Astrocyte (in vitro differentiated cells and primary cell): ENCODE measurements at regions not wholly inside any gene's neighbourhood (a gene's known extent, or its start where the extent isn't known, plus 50 kb on each side); places are given as distances from the start of the nearest gene placed in this dataset.

Experiments
- DNase-seq: peaks from one replicate; pipeline ENCODE4 v3.0.0-alpha.2; 2010; ENCODE audit warnings: low read depth
- FAIRE-seq: peaks from 2 replicates; lab custom pipeline; 2011; peaks lifted over from hg19 to GRCh38; lab: Jason Lieb, UNC
- H2AFZ ChIP-seq: 2 replicates; pipeline ENCODE4 v1.6.0; 2012; ENCODE audit warnings: low read depth, low read length, inconsistent platforms
- H3K27ac ChIP-seq: 2 replicates; pipeline ENCODE4 v1.5.1; 2011; ENCODE audit warnings: low read depth, low read length, inconsistent platforms
- H3K27me3 ChIP-seq: 2 replicates; pipeline ENCODE4 v1.6.0; 2011; ENCODE audit warnings: low read length, inconsistent platforms; ENCODE audit not compliant: insufficient read depth
- H3K36me3 ChIP-seq: 2 replicates; pipeline ENCODE4 v1.5.1; 2011; ENCODE audit warnings: low read length, inconsistent platforms; ENCODE audit not compliant: insufficient read depth
- H3K4me1 ChIP-seq: 2 replicates; pipeline ENCODE4 v1.5.1; 2011; ENCODE audit warnings: low read length, inconsistent platforms; ENCODE audit not compliant: insufficient read depth
- H3K4me2 ChIP-seq: 2 replicates; pipeline ENCODE4 v1.6.0; 2012; ENCODE audit warnings: low read length, inconsistent platforms
- H3K4me3 ChIP-seq: 2 replicates; pipeline ENCODE4 v1.5.1; 2011; ENCODE audit warnings: low read depth, mild to moderate bottlenecking, low read length, inconsistent platforms; ENCODE audit not compliant: insufficient read depth
- H3K79me2 ChIP-seq: 2 replicates; pipeline ENCODE4 v1.6.0; 2012; ENCODE audit warnings: mild to moderate bottlenecking, low read length, inconsistent platforms; ENCODE audit not compliant: insufficient read depth
- H3K9ac ChIP-seq: 2 replicates; pipeline ENCODE4 v1.6.0; 2012; ENCODE audit warnings: mild to moderate bottlenecking, low read length, inconsistent platforms
- H3K9me3 ChIP-seq: 2 replicates; pipeline ENCODE4 v1.5.1; 2012; ENCODE audit warnings: low read depth, mild to moderate bottlenecking, low read length, inconsistent platforms; ENCODE audit not compliant: insufficient read depth
- H4K20me1 ChIP-seq: 2 replicates; pipeline ENCODE4 v1.6.0; 2012; ENCODE audit warnings: low read length, inconsistent platforms; ENCODE audit not compliant: insufficient read depth
- H3K27ac Mint-ChIP-seq: one replicate; pipeline ENCODE4 v1.8.0; 2021; ENCODE audit warnings: mild to moderate bottlenecking, mixed read lengths; ENCODE audit not compliant: unreplicated experiment
- H3K27me3 Mint-ChIP-seq: one replicate; pipeline ENCODE4 v1.8.0; 2021; ENCODE audit warnings: low read depth, mixed read lengths; ENCODE audit not compliant: unreplicated experiment
- H3K36me3 Mint-ChIP-seq: one replicate; pipeline ENCODE4 v1.8.0; 2021; ENCODE audit warnings: low read depth, mixed read lengths; ENCODE audit not compliant: unreplicated experiment
- H3K4me1 Mint-ChIP-seq: one replicate; pipeline ENCODE4 v1.8.0; 2021; ENCODE audit warnings: low read depth, mixed read lengths; ENCODE audit not compliant: unreplicated experiment
- H3K4me3 Mint-ChIP-seq: one replicate; pipeline ENCODE4 v1.8.0; 2021; ENCODE audit warnings: mild to moderate bottlenecking, moderate library complexity, mixed read lengths; ENCODE audit not compliant: unreplicated experiment
- H3K9me3 Mint-ChIP-seq: one replicate; pipeline ENCODE4 v1.8.0; 2021; ENCODE audit warnings: mild to moderate bottlenecking, mixed read lengths; ENCODE audit not compliant: unreplicated experiment
- EZH2 ChIP-seq: IDR thresholded peaks from 2 replicates; pipeline ENCODE4 v1.6.1; 2012; ENCODE audit warnings: mild to moderate bottlenecking, low read length, inconsistent platforms; ENCODE audit not compliant: insufficient read depth
- TF ChIP-seq, protein P1 (sequence below): IDR thresholded peaks from 2 replicates; pipeline ENCODE4 v1.5.1; 2011; ENCODE audit warnings: low read depth, mild to moderate bottlenecking, inconsistent platforms, low read length, moderate library complexity; ENCODE audit not compliant: insufficient read depth

DNA sequence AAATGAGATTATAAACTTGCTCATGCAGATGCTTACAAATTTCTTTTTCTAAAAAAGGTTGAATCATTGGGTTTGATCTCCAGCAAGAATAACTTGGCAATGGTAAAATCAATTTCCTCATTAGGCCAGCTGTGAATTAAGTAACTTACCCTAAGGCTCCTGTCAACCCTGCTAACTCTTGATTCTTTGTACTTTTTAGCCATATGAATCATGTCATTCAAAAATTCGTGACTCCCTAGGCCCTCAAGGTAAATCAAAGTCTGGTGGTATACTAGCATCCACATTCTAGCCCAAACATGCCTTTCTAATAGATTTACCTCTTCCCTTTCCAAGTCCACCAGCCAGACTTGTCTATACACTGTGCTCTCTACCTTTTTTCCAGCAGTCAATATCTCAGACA is 420.8 kb upstream of the BRINP1 start:
- no peaks in the 10 kb centered on the region for H3K27me3 ChIP-seq
- H3K4me3 Mint-ChIP-seq: no peak overlapping the region
- no peaks in the 10 kb centered on the region for H3K36me3 Mint-ChIP-seq
- no peaks in the 10 kb centered on the region for H3K36me3 ChIP-seq
- H3K27ac Mint-ChIP-seq: no peak overlapping the region
- H3K4me1 ChIP-seq: no peaks in the 10 kb centered on the region
- H3K4me1 Mint-ChIP-seq: peaks cover 11% of the 10 kb centered on the region
- no peak overlapping the region for H3K4me3 ChIP-seq
- H3K4me2 ChIP-seq: no peak overlapping the region
- H3K27ac ChIP-seq: no peak overlapping the region
- TF ChIP-seq, protein P1, sequence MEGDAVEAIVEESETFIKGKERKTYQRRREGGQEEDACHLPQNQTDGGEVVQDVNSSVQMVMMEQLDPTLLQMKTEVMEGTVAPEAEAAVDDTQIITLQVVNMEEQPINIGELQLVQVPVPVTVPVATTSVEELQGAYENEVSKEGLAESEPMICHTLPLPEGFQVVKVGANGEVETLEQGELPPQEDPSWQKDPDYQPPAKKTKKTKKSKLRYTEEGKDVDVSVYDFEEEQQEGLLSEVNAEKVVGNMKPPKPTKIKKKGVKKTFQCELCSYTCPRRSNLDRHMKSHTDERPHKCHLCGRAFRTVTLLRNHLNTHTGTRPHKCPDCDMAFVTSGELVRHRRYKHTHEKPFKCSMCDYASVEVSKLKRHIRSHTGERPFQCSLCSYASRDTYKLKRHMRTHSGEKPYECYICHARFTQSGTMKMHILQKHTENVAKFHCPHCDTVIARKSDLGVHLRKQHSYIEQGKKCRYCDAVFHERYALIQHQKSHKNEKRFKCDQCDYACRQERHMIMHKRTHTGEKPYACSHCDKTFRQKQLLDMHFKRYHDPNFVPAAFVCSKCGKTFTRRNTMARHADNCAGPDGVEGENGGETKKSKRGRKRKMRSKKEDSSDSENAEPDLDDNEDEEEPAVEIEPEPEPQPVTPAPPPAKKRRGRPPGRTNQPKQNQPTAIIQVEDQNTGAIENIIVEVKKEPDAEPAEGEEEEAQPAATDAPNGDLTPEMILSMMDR: no peak
- TF ChIP-seq EZH2: no peak
- no peaks in the 10 kb centered on the region for H3K9me3 ChIP-seq
- H3K9ac ChIP-seq: no peak overlapping the region
- H2AFZ ChIP-seq: no peak overlapping the region
- no peaks in the 10 kb centered on the region for H3K27me3 Mint-ChIP-seq
- DNase-seq (no peak), FAIRE-seq (no peak)
- no peaks in the 10 kb centered on the region for H4K20me1 ChIP-seq
- H3K9me3 Mint-ChIP-seq: no peaks in the 10 kb centered on the region
- H3K79me2 ChIP-seq: no peaks in the 10 kb centered on the region

GRCh38 chr9:119788921-119789320 is 419.7 kb upstream of the BRINP1 start:
- Histone ChIP-seq H3K27me3 (no peaks in the 10 kb centered on the region), H3K4me1 (no peaks in the 10 kb centered on the region), H4K20me1 (no peaks in the 10 kb centered on the region), H3K27ac (no peak overlapping the region), H3K9me3 (no peaks in the 10 kb centered on the region), H3K4me3 (no peak overlapping the region), H3K79me2 (no peaks in the 10 kb centered on the region), H3K9ac (no peak overlapping the region), H3K36me3 (no peaks in the 10 kb centered on the region), H3K4me2 (no peak overlapping the region), H2AFZ (no peak overlapping the region)
- no peaks in the 10 kb centered on the region for H3K9me3 Mint-ChIP-seq
- DNase-seq: no peak
- no peaks in the 10 kb centered on the region for H3K36me3 Mint-ChIP-seq
- no peak overlapping the region for H3K27ac Mint-ChIP-seq
- peaks cover 11% of the 10 kb centered on the region for H3K4me1 Mint-ChIP-seq
- H3K27me3 Mint-ChIP-seq: no peaks in the 10 kb centered on the region
- H3K4me3 Mint-ChIP-seq: no peak overlapping the region
- TF ChIP-seq EZH2: no peak
- TF ChIP-seq, protein P1: no peak
- FAIRE-seq: no peak

- no peak overlapping the region for H3K9ac ChIP-seq
- no peak overlapping the region for H2AFZ ChIP-seq
- no peak overlapping the region for H3K4me3 Mint-ChIP-seq
- H3K4me1 Mint-ChIP-seq: no peaks in the 10 kb centered on the region
- no peaks in the 10 kb centered on the region for H4K20me1 ChIP-seq
- no peaks in the 10 kb centered on the region for H3K36me3 ChIP-seq
- no peaks in the 10 kb centered on the region for H3K79me2 ChIP-seq
- H3K36me3 Mint-ChIP-seq: no peaks in the 10 kb centered on the region
- no peaks in the 10 kb centered on the region for H3K4me1 ChIP-seq
- H3K27ac ChIP-seq: no peak overlapping the region
- H3K9me3 ChIP-seq: no peaks in the 10 kb centered on the region
- no peak for TF ChIP-seq EZH2
- TF ChIP-seq, protein P1: no peak
- H3K27ac Mint-ChIP-seq: no peak overlapping the region
- FAIRE-seq (no peak), DNase-seq (no peak)
- no peak overlapping the region for H3K4me3 ChIP-seq
- H3K4me2 ChIP-seq: no peak overlapping the region
- no peaks in the 10 kb centered on the region for H3K9me3 Mint-ChIP-seq
- no peaks in the 10 kb centered on the region for H3K27me3 ChIP-seq
- peaks cover 5% of the 10 kb centered on the region for H3K27me3 Mint-ChIP-seq
These were observed 412.7 kb upstream of the BRINP1 start for GRCh38 chr9:119781886-119782285.
